GM12878 (cell line): ENCODE measurements at regions not wholly inside any gene's neighbourhood (a gene's known extent, or its start where the extent isn't known, plus 50 kb on each side); places are given as distances from the start of the nearest gene placed in this dataset.
"Not testable (repeated sequence)": the region's sequence is repeated elsewhere in the genome, so short reads cannot be mapped to it uniquely, and the experiment has no call there.

Source experiments
- ATAC-seq: fragments of 200-7000 bp; cut with Tn5 transposase; 3 replicates; pipeline ENCODE4 v1.9.1; 2020; ENCODE audit warnings: mild to moderate bottlenecking, moderate library complexity
- BruUV-seq: library from RNA; stranded (reverse); fragments of 400-500 nt; replicated peaks from 2 replicates; lab custom pipeline; 2021; lab: Mats Ljungman, UMichigan
- CTCF ChIA-PET: fragments of 300-600 bp; sonication (Branson Sonifier 250); formaldehyde crosslinking; extraction: SDS; loops from one replicate; lab custom pipeline; 2021; ENCODE audit warnings: inconsistent platforms; lab: Yijun Ruan, JAX
- POLR2A ChIA-PET: fragments of 350-600 bp; formaldehyde crosslinking; extraction: SDS; loops from one replicate; lab custom pipeline; 2021; ENCODE audit warnings: inconsistent platforms; lab: Charles Lee
- RAD21 ChIA-PET: fragments of 300-600 bp; sonication (Branson Sonifier 250); formaldehyde crosslinking; loops from one replicate; lab custom pipeline; 2023; ENCODE audit warnings: antibody characterized with exemption; ENCODE audit not compliant: unreplicated experiment; lab: Charles Lee
- SMC1A ChIA-PET: fragments of 300-600 bp; sonication (Branson Sonifier 250); formaldehyde crosslinking; loops from one replicate; lab custom pipeline; 2023; ENCODE audit not compliant: unreplicated experiment, uncharacterized antibody; lab: Charles Lee
- DNase-seq: peaks from one replicate; pipeline ENCODE4 v3.0.0-alpha.2; 2011; ENCODE audit warnings: low read depth, low spot score
- FAIRE-seq: peaks from 3 replicates; lab custom pipeline; 2011; peaks lifted over from hg19 to GRCh38; lab: Jason Lieb, UNC
- H2AFZ ChIP-seq: 2 replicates; pipeline ENCODE4 v1.6.0; 2011; ENCODE audit warnings: low read depth, low read length, control low read depth; ENCODE audit not compliant: control insufficient read depth
- H3K27ac ChIP-seq: 2 replicates; pipeline ENCODE4 v1.5.1; 2011; ENCODE audit warnings: control low read depth; ENCODE audit not compliant: control insufficient read depth, insufficient read depth
- H3K27me3 ChIP-seq, 2 experiments: replicated peaks in 1 of 2; 2 replicates each; pipeline versions ENCODE4 v1.6.0 to v1.6.1; 2011; ENCODE audit warnings: low read length in 1 of 2; ENCODE audit not compliant: control insufficient read depth in 2 of 2, insufficient read depth in 2 of 2
- H3K36me3 ChIP-seq, 2 experiments: 2 replicates each; pipeline ENCODE4 v1.5.1; 2011; ENCODE audit warnings: low read length in 1 of 2; ENCODE audit not compliant: control insufficient read depth in 2 of 2, insufficient read depth in 2 of 2
- H3K4me1 ChIP-seq: 2 replicates; pipeline ENCODE4 v1.6.1; 2011; ENCODE audit warnings: mild to moderate bottlenecking, low read length, moderate library complexity, mixed read lengths; ENCODE audit not compliant: control insufficient read depth, insufficient read depth
- H3K4me2 ChIP-seq: 2 replicates; pipeline ENCODE4 v1.6.0; 2011; ENCODE audit warnings: control low read depth; ENCODE audit not compliant: control insufficient read depth, insufficient read depth
- H3K4me3 ChIP-seq: fragments of 200-600 bp; sonication (generic); 2 replicates; pipeline ENCODE4 v1.5.1; 2016
- H3K79me2 ChIP-seq: 2 replicates; pipeline ENCODE4 v1.6.0; 2011; ENCODE audit warnings: low read length; ENCODE audit not compliant: control insufficient read depth, insufficient read depth
- H3K9ac ChIP-seq: 2 replicates; pipeline ENCODE4 v1.8.0; 2011; ENCODE audit warnings: low read length, control low read depth, mixed read lengths; ENCODE audit not compliant: control insufficient read depth, insufficient read depth
- H3K9me3 ChIP-seq: replicated peaks from 3 replicates; pipeline ENCODE4 v1.5.1; 2011; ENCODE audit warnings: mild to moderate bottlenecking, low read length; ENCODE audit not compliant: control insufficient read depth, insufficient read depth
- H4K20me1 ChIP-seq: 2 replicates; pipeline ENCODE4 v1.6.0; 2011; ENCODE audit not compliant: control insufficient read depth, insufficient read depth
- BRCA1 ChIP-seq: IDR thresholded peaks from 2 replicates; pipeline ENCODE4 v1.6.1; 2011; ENCODE audit warnings: low read depth, low read length, improper control_type of control experiment
- FOXK2 ChIP-seq: fragments of 450-650 bp; IDR thresholded peaks from 2 replicates; pipeline ENCODE4 v1.6.1; 2017; ENCODE audit warnings: mild to moderate bottlenecking, moderate library complexity
- NFYA ChIP-seq: IDR thresholded peaks from 2 replicates; pipeline ENCODE4 v1.6.1; 2011; ENCODE audit warnings: low read depth, mild to moderate bottlenecking, low read length, improper control_type of control experiment, borderline replicate concordance
- NR2C2 ChIP-seq: IDR thresholded peaks from 2 replicates; pipeline ENCODE4 v1.6.1; 2011; ENCODE audit warnings: borderline replicate concordance, low read depth; ENCODE audit not compliant: control insufficient read depth, insufficient read length
- PAX5 ChIP-seq: IDR thresholded peaks from 2 replicates; pipeline ENCODE4 v1.6.1; 2011; ENCODE audit warnings: low read depth, low read length, borderline replicate concordance
- PML ChIP-seq: IDR thresholded peaks from 2 replicates; pipeline ENCODE4 v1.6.1; 2012; ENCODE audit warnings: low read length, inconsistent platforms
- ZNF384 ChIP-seq: IDR thresholded peaks from 2 replicates; pipeline ENCODE4 v1.6.1; 2012; ENCODE audit warnings: low read depth, mild to moderate bottlenecking, low read length, improper control_type of control experiment, borderline replicate concordance
- ZZZ3 ChIP-seq: IDR thresholded peaks from 2 replicates; pipeline ENCODE4 v1.6.1; 2011; ENCODE audit warnings: low read depth; ENCODE audit not compliant: control insufficient read depth, insufficient read length
- WGBS: methylation state at CpG from one replicate; pipeline ENCODE4 v1.1.6; 2016; ENCODE audit warnings: low lambda C conversion rate; ENCODE audit not compliant: insufficient replicate concordance, insufficient coverage; ENCODE audit errors: missing lambda C conversion rate; 5-methylcytosine and 5-hydroxymethylcytosine counted together
- in situ Hi-C: fragments of 300-500 bp; cut with MboI; formaldehyde crosslinking; loops from 9 replicates; pipeline ENCODE4 v1.14.3; 2018; ENCODE audit warnings: mixed read lengths
- intact Hi-C: fragments of 100-400 bp; cut with micrococcal nuclease; formaldehyde crosslinking; loops from one replicate; pipeline ENCODE4 v1.14.2; 2022; ENCODE audit not compliant: unreplicated experiment
- TF ChIP-seq, protein P1 (sequence below): fragments of 150-350 bp; IDR thresholded peaks from 2 replicates; pipeline ENCODE4 v1.6.1; 2016; ENCODE audit warnings: low read depth, low read length
- TF ChIP-seq, protein P2 (sequence below): IDR thresholded peaks from 2 replicates; pipeline ENCODE4 v1.6.1; 2011; ENCODE audit warnings: low read depth, low read length, improper control_type of control experiment, borderline replicate concordance

DNA sequence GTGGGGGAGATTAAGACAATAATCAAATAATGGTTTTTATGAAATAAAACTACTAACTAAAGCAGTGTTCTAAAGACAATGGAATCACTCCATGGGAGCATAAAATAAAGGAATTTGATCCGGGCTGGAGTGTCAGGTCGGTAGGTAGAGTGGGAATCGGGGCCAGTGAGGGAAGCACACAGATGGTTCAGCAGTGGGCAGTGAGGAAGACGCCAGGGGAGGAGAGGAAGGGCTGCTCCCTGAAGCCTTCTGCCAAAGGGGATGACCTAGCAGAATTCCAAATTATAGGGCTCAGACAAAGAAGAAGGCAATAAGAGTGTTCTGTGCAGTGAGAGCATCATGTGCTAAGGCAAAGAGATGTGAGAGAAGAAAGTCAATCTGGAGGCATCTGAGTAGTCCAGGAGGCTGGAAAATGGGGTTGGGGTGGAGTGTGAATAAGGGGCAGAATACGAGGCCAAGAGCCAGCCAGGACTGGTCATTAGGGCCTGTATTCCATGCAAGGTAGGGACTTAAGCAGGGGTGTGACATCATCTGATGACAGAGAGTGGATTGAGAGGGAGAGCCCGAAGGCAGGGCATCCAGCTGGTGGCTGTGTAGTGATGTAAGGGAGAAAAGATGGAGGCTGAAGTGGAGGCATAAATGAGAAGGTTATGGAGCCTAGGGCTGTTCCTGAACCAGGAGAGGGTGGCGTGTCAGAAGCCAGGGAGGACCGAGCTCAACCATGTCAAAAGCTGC, 137.6 kb downstream of the COPRS start:
- WGBS: 13% methylated on average over 8 of the region's 8 CpGs
- ChIA-PET RAD21 (no interaction called here), POLR2A (interaction anchor here (0.6 kb wide), 1 partner anchor 474 kb away, joined by 3 read pairs; no protein-coding TSS in a partner anchor), CTCF (no interaction called here), SMC1A (no interaction called here)
- BruUV-seq: no TSS peak
- Histone ChIP-seq H3K79me2 (no peaks in the 10 kb centered on the region), H2AFZ (no peak overlapping the region), H3K9me3 (no peaks in the 10 kb centered on the region; the same call in 2 of the 3 replicates), H4K20me1 (no peaks in the 10 kb centered on the region), H3K36me3 (no peaks in the 10 kb centered on the region), H3K9ac (no peak overlapping the region), H3K27me3 (peaks cover 0 to 2% of the 10 kb centered on the region in 2 experiments; a peak in 2 of 4 replicates), H3K27ac (no peak overlapping the region), H3K4me1 (no peaks in the 10 kb centered on the region), H3K4me2 (no peak overlapping the region), H3K4me3 (no peak overlapping the region)
- ATAC-seq (no peak), DNase-seq (no peak), FAIRE-seq (no peak)
- TF ChIP-seq, protein P1, sequence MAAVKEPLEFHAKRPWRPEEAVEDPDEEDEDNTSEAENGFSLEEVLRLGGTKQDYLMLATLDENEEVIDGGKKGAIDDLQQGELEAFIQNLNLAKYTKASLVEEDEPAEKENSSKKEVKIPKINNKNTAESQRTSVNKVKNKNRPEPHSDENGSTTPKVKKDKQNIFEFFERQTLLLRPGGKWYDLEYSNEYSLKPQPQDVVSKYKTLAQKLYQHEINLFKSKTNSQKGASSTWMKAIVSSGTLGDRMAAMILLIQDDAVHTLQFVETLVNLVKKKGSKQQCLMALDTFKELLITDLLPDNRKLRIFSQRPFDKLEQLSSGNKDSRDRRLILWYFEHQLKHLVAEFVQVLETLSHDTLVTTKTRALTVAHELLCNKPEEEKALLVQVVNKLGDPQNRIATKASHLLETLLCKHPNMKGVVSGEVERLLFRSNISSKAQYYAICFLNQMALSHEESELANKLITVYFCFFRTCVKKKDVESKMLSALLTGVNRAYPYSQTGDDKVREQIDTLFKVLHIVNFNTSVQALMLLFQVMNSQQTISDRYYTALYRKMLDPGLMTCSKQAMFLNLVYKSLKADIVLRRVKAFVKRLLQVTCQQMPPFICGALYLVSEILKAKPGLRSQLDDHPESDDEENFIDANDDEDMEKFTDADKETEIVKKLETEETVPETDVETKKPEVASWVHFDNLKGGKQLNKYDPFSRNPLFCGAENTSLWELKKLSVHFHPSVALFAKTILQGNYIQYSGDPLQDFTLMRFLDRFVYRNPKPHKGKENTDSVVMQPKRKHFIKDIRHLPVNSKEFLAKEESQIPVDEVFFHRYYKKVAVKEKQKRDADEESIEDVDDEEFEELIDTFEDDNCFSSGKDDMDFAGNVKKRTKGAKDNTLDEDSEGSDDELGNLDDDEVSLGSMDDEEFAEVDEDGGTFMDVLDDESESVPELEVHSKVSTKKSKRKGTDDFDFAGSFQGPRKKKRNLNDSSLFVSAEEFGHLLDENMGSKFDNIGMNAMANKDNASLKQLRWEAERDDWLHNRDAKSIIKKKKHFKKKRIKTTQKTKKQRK: no peak
- TF ChIP-seq BRCA1: no peak
- no peak for TF ChIP-seq ZZZ3
- TF ChIP-seq FOXK2: no peak
- TF ChIP-seq NR2C2: no peak
- TF ChIP-seq PAX5: no peak
- TF ChIP-seq PML: no peak
- TF ChIP-seq NFYA: no peak
- no peak for TF ChIP-seq ZNF384
- TF ChIP-seq, protein P2, sequence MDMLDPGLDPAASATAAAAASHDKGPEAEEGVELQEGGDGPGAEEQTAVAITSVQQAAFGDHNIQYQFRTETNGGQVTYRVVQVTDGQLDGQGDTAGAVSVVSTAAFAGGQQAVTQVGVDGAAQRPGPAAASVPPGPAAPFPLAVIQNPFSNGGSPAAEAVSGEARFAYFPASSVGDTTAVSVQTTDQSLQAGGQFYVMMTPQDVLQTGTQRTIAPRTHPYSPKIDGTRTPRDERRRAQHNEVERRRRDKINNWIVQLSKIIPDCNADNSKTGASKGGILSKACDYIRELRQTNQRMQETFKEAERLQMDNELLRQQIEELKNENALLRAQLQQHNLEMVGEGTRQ: no peak
- in situ Hi-C loops (no loop called here), intact Hi-C loops (no loop called here)

DNA sequence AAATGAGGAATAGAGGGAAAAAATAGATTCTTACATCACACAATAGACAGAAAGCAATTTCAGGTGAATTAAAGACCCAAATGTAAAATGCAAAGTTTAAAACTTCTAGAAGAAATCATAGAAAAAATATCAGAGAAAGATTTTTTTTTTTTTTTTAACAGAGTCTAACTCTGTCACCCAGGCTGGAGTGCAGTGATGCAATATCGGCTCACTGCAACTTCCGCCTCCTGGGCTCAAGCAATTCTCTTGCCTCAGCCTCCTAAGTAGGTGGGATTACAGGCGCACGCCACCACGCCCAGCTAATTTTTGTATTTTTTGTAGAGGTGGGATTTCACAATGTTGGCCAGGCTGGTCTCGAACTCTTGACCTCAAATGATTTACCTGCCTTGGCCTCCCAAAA, 141.8 kb downstream of the COPRS start:
- RAD21 ChIA-PET, H3K4me2 ChIP-seq, H3K9ac ChIP-seq, intact Hi-C loops, H3K36me3 ChIP-seq, BruUV-seq, in situ Hi-C loops, FAIRE-seq, ATAC-seq, H3K27me3 ChIP-seq, POLR2A ChIA-PET, H4K20me1 ChIP-seq, H3K4me3 ChIP-seq, H3K79me2 ChIP-seq, H2AFZ ChIP-seq, H3K9me3 ChIP-seq, DNase-seq, H3K27ac ChIP-seq, H3K4me1 ChIP-seq: not testable (repeated sequence)
- SMC1A ChIA-PET: interaction anchor here (1.5 kb wide), 1 partner anchor 10 kb away, joined by 3 read pairs; no protein-coding TSS in a partner anchor
- CTCF ChIA-PET: interaction anchor here (0.7 kb wide), 1 partner anchor 1296 kb away, joined by 4 read pairs; no protein-coding TSS in a partner anchor
- 66% methylated on average over 6 of the region's 6 CpGs for WGBS
